ENCODE measurements at regions not wholly inside any gene's neighbourhood (a gene's known extent, or its start where the extent isn't known, plus 50 kb on each side); places are given as distances from the start of the nearest gene placed in this dataset.

- TF ChIP-seq ZNF644 (CRISPR knock-in tag; IDR thresholded peaks at IDR 0.05; ENCODE audit: low read depth) = no peak
- TF ChIP-seq FOXO1 (CRISPR knock-in tag; IDR thresholded peaks at IDR 0.05) = no peak
- no peak for TF ChIP-seq PCBP1 (IDR thresholded peaks at IDR 0.05; ENCODE audit: borderline replicate concordance, low read depth, low read length)
- no peak for TF ChIP-seq NFE2L1 (CRISPR knock-in tag; IDR thresholded peaks at IDR 0.05; ENCODE audit: borderline replicate concordance)
These were observed 58.3 kb upstream of the STXBP6 start (continued) for GRCh38 chr14:25108291-25108690.

- no TSS peak for BruUV-seq (replicated peaks)
- H3K36me3 ChIP-seq (replicated peaks in 1 of 2; ENCODE audit: control insufficient read depth in 1 of 2, insufficient read depth in 2 of 2, low read length in 2 of 2) = no peaks in the 10 kb centered on the region
- no peaks in the 10 kb centered on the region for H3K9me3 ChIP-seq (ENCODE audit: low read length)
- no peak overlapping the region for H3K27ac ChIP-seq (ENCODE audit: extremely low read length, insufficient read depth, low read length)
- no peak overlapping the region for H3K4me2 ChIP-seq (ENCODE audit: low read depth, low read length)
- FAIRE-seq (no peak), ATAC-seq (peak; percentile 62), DNase-seq (ENCODE audit: low spot score) (no peak)
- peak; percentile 28; the same call in 1 of the 2 replicates for TF ChIP-seq STAG1 (CRISPR knock-in tag; IDR thresholded peaks at IDR 0.05)
- TF ChIP-seq BRF2 (CRISPR knock-in tag; IDR thresholded peaks at IDR 0.05) = no peak
- peaks cover 9% of the 10 kb centered on the region for H3K4me1 ChIP-seq (ENCODE audit: insufficient read depth, low read length)
- no peaks in the 10 kb centered on the region for H3K27me3 ChIP-seq (ENCODE audit: control insufficient read depth in 1 of 2, insufficient read depth in 2 of 2, low read length in 2 of 2)
- in situ Hi-C loops (cut with HindIII; ENCODE audit: extremely low pct_ligation_motif_present, low pct_unique_long_range_greater_than_20kb) (no loop called here), intact Hi-C loops (cut with micrococcal nuclease; ENCODE audit: unreplicated experiment) (no loop called here)
- H3K79me2 ChIP-seq (ENCODE audit: insufficient read depth, low read length) = no peaks in the 10 kb centered on the region
- no peaks in the 10 kb centered on the region for H4K20me1 ChIP-seq (ENCODE audit: insufficient read depth, low read length)
- H3K9ac ChIP-seq (ENCODE audit: insufficient read depth, low read depth, low read length) = no peak overlapping the region
- H3K4me3 ChIP-seq (replicated peaks in 1 of 3; ENCODE audit: insufficient read depth in 1 of 3, low read depth in 2 of 3, low read length in 3 of 3) = no peak overlapping the region
- H2AFZ ChIP-seq (ENCODE audit: low read length) = no peak overlapping the region
- ChIA-PET POLR2A (no interaction called here), CTCF (ENCODE audit: low intra/inter-chr PET ratio, low total read pairs) (no interaction called here)
- 13% methylated on average over 2 of the region's 2 CpGs for WGBS (ENCODE audit: low lambda C conversion rate)
These were observed 53.9 kb upstream of the STXBP6 start for GRCh38 chr14:25103820-25104219.

GRCh38 chr14:25103271-25103670 lies 53.3 kb upstream of the STXBP6 start:
- no peak overlapping the region for H3K27ac ChIP-seq (ENCODE audit: extremely low read length, insufficient read depth, low read length)
- DNase-seq (ENCODE audit: low spot score) (no peak), FAIRE-seq (no peak), ATAC-seq (no peak; the same call in 2 of the 3 replicates)
- 47% methylated on average over 4 of the region's 4 CpGs for WGBS (ENCODE audit: low lambda C conversion rate)
- H3K27me3 ChIP-seq (ENCODE audit: control insufficient read depth in 1 of 2, insufficient read depth in 2 of 2, low read length in 2 of 2) = no peaks in the 10 kb centered on the region
- H3K4me1 ChIP-seq (ENCODE audit: insufficient read depth, low read length) = peaks cover 9% of the 10 kb centered on the region
- H3K4me2 ChIP-seq (ENCODE audit: low read depth, low read length) = no peak overlapping the region
- BruUV-seq (replicated peaks) = no TSS peak
- H3K79me2 ChIP-seq (ENCODE audit: insufficient read depth, low read length) = no peaks in the 10 kb centered on the region
- H4K20me1 ChIP-seq (ENCODE audit: insufficient read depth, low read length) = no peaks in the 10 kb centered on the region
- no peak overlapping the region for H2AFZ ChIP-seq (ENCODE audit: low read length)
- H3K4me3 ChIP-seq (replicated peaks in 1 of 3; ENCODE audit: insufficient read depth in 1 of 3, low read depth in 2 of 3, low read length in 3 of 3) = no peak overlapping the region
- in situ Hi-C loops (cut with HindIII; ENCODE audit: extremely low pct_ligation_motif_present, low pct_unique_long_range_greater_than_20kb) = no loop called here
- no peaks in the 10 kb centered on the region for H3K36me3 ChIP-seq (replicated peaks in 1 of 2; ENCODE audit: control insufficient read depth in 1 of 2, insufficient read depth in 2 of 2, low read length in 2 of 2)
- ChIA-PET CTCF (ENCODE audit: low intra/inter-chr PET ratio, low total read pairs) (no interaction called here), POLR2A (no interaction called here)
- H3K9me3 ChIP-seq (ENCODE audit: low read length) = no peaks in the 10 kb centered on the region
- no peak overlapping the region for H3K9ac ChIP-seq (ENCODE audit: insufficient read depth, low read depth, low read length)
- TF ChIP-seq ETS1 (CRISPR knock-in tag; IDR thresholded peaks at IDR 0.05) = no peak
- TF ChIP-seq EEA1 (CRISPR knock-in tag; IDR thresholded peaks at IDR 0.05; ENCODE audit: borderline replicate concordance) = no peak
- TF ChIP-seq ZNF333 (CRISPR knock-in tag; IDR thresholded peaks at IDR 0.05; ENCODE audit: borderline replicate concordance) = no peak
- no peak for TF ChIP-seq HNRNPK (IDR thresholded peaks at IDR 0.05; ENCODE audit: low read depth, low read length, poor library complexity, severe bottlenecking)
- no peak for TF ChIP-seq YEATS4 (CRISPR knock-in tag; IDR thresholded peaks at IDR 0.05; ENCODE audit: borderline replicate concordance)
- no peak for TF ChIP-seq ERF (CRISPR knock-in tag; IDR thresholded peaks at IDR 0.05)
- intact Hi-C loops (cut with micrococcal nuclease; ENCODE audit: unreplicated experiment) = no loop called here

Measured in HepG2 (cell line).